ENCODE measurements at regions not wholly inside any gene's neighbourhood (a gene's known extent, or its start where the extent isn't known, plus 50 kb on each side); places are given as distances from the start of the nearest gene placed in this dataset.

GRCh38 chr22:22144858-22145257 lies 99.7 kb upstream of the VPREB1 start:
- DNase-seq = no peak

GRCh38 chr22:22143448-22143847 lies 101.1 kb upstream of the VPREB1 start:
- no peak for DNase-seq

- DNase-seq = no peak
These were observed 101.9 kb upstream of the VPREB1 start for GRCh38 chr22:22142661-22143060.

- no peak for DNase-seq
These were observed 102.6 kb upstream of the VPREB1 start for GRCh38 chr22:22141771-22142591.

GRCh38 chr22:22141031-22141430 lies 103.6 kb upstream of the VPREB1 start:
- DNase-seq = no peak

- no peak for DNase-seq
These were observed 105.2 kb upstream of the VPREB1 start for GRCh38 chr22:22139364-22139763.

GRCh38 chr22:22138915-22139314 lies 105.7 kb upstream of the VPREB1 start:
- DNase-seq = no peak

- no peak for DNase-seq
These were observed 106.7 kb upstream of the VPREB1 start for GRCh38 chr22:22137891-22138290.

- no peak for DNase-seq
These were observed 110.7 kb upstream of the VPREB1 start for GRCh38 chr22:22133910-22134309.

- no peak for DNase-seq
These were observed 113.5 kb upstream of the VPREB1 start for GRCh38 chr22:22130953-22131608.

GRCh38 chr22:22129387-22129786 lies 115.2 kb upstream of the VPREB1 start:
- no peak for DNase-seq

- DNase-seq = no peak
These were observed 116.1 kb upstream of the VPREB1 start for GRCh38 chr22:22128440-22128839.

GRCh38 chr22:22127100-22127499 lies 117.5 kb upstream of the VPREB1 start:
- no peak for DNase-seq

- DNase-seq = no peak
These were observed 118.8 kb upstream of the VPREB1 start for GRCh38 chr22:22125579-22126468.

- DNase-seq = no peak
These were observed 119.5 kb upstream of the VPREB1 start for GRCh38 chr22:22125028-22125578.

- DNase-seq = no peak
These were observed 120.2 kb upstream of the VPREB1 start for GRCh38 chr22:22124374-22124773.

- DNase-seq = no peak
These were observed 120.7 kb upstream of the VPREB1 start for GRCh38 chr22:22123960-22124278.

- DNase-seq = no peak
These were observed 121.2 kb upstream of the VPREB1 start for GRCh38 chr22:22123118-22123959.

- DNase-seq = no peak
These were observed 122.1 kb upstream of the VPREB1 start for GRCh38 chr22:22122348-22123117.

- DNase-seq = no peak
These were observed 123.1 kb upstream of the VPREB1 start for GRCh38 chr22:22121445-22121844.

- DNase-seq = no peak
These were observed 124.4 kb upstream of the VPREB1 start for GRCh38 chr22:22120160-22120559.

GRCh38 chr22:22118987-22119386 lies 125.6 kb upstream of the VPREB1 start:
- no peak for DNase-seq
